GM21529 (cell line): ENCODE measurements at regions not wholly inside any gene's neighbourhood (a gene's known extent, or its start where the extent isn't known, plus 50 kb on each side); places are given as distances from the start of the nearest gene placed in this dataset.

Source experiments
- ATAC-seq: cut with Tn5 transposase; IDR thresholded peaks from one replicate; pipeline ENCODE4 v1.9.1; 2021; ENCODE audit not compliant: unreplicated experiment

DNA sequence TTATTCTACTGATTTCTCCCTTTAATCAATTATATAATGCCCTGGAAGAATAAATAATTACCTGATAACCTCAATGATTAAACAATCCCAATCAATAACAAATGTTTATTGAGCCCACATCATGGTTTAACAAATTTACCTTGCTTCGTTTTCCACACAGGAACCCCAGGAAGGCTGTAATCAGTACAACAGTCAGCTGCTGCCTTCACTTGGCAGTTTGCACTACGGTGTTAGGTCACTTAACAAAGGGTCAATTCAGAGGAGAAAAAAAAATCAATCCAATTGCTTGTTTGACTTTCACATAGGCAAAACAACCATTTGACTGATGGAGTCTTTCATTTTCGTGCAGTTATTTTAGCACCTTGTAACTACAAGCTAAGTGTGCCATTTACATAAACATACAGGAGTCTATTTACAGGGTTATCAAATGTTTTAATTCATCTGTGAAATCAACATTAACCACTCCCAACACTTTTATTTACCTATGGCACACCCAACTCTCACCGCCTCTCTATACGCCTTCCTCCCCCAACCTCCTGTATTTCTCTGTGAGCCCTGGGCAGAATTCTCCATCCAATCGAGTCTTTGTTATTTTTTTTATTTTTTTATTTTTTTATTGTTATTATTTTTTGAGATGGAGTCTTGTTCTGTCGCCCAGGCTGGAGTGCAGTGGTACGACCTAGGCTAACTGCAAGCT, 140.4 kb upstream of the TAB2 start:
- ATAC-seq: no peak

DNA sequence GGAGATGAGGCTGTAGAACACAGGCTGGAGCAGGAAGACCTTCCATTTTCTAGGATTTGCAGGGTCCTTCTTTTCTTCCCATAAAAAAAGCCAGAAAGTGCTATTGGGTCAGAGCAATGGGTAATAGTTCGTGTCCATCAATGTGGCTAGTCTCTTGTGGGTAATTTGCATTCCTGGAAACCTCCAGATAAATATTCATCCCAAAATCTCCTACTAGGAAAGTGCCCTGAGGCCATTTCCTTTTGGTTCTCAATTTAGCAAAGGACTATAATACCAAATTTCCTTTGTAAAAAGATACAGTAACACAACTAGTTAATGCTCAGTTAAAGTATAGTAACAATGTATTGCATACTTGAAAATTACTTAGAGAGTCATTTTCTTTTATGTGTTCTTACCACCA, 138.1 kb upstream of the TAB2 start:
- no peak for ATAC-seq

DNA sequence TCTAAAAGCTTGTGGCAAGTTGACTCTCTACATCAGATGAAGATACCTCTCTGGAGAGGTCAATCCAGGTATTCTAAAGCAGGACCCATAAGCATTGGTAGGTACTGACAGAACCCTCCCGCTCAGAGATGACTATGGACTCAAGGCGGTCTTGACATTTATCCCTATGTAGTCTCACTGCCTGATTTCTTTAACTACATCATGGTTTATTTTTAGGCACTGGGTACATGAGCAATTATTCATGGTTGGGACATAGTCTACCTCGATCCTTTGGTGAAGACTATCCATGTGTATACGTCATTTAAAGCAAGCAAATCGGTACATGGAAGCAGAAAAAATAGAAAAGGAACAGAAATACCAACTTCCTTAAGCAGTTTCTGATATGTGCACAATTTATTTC, 136.2 kb upstream of the TAB2 start:
- no peak for ATAC-seq

DNA sequence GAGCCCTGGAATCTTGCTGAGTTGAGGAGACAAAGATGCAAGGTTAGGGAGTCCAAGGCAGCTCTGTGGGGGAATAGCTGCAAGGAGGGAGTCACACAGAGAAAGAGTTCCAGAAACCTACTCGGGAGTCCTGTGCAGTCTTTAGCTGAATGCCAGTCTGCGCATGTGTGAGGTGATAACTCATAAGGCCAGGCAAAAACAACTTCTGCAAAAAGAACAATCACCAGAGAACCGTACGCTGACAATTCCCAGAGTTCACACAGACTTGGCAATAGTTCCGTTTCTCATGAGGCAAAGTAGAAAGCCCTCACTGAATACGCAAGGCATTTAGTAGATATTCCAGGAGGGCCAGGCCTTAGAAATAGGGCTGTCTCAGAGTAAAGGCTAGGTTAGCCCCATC, 135.2 kb upstream of the TAB2 start:
- ATAC-seq: no peak

DNA sequence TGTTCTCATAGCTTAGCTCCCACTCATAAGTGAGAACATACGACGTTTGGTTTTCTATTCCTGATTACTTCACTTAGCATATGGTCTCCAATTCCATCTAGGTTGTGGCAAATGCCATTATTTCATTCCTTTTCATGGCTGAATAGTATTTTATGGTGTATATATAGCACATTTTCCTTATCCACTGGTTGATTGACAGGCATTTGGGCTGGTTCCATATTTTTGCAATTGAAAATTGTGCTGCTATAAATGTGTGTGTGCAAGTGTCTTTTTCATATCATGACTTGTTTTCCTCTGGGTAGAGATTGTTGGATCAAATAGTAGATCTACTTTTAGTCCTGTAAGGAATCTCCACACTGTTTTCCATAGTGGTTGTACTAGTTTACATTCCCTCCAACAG, 133.0 kb upstream of the TAB2 start:
- no peak for ATAC-seq

DNA sequence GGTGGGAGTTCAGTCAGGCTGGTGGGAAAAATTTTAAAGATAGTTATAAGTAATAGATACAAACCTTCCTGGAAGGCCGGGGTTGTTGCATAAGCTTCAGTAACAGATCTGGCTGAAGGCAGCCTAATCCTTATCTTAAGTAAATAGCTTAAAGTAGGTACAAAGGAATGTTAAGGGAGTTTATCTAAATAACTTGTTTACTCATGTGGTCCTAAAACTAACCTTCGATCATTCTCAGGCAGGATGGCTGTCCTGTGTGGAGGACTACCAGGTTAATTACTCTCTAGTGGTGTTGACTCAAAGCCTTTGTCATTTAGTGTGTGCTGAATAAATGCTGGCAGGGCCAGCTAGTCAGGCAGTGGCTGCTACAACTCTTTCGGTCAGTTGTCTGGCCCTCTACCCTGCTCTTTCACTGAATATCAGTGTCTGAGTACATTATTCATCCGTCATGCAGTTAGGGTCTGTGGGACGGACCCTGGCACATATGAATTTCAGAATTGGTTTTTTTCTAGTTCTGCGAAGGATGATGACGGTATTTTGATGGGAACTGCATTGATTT, 131.6 kb upstream of the TAB2 start:
- no peak for ATAC-seq

DNA sequence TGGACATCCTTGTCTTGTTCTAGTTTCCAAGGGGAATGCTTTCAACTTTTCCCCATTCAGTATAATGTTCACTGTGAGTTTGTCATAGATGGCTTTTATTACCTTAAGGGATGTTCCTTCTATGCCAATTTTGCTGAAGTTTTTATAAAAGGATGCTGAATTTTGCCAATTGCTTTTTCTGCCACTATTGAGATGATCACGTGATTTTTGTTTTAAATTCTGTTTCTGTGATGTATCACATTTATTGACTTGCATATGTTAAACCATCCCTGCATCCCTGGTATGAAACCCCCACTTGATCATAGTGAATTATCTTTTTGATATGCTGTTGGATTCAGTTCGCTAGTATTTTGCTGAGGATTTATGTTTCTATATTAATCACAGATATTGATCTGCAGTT, 130.6 kb upstream of the TAB2 start:
- no peak for ATAC-seq

DNA sequence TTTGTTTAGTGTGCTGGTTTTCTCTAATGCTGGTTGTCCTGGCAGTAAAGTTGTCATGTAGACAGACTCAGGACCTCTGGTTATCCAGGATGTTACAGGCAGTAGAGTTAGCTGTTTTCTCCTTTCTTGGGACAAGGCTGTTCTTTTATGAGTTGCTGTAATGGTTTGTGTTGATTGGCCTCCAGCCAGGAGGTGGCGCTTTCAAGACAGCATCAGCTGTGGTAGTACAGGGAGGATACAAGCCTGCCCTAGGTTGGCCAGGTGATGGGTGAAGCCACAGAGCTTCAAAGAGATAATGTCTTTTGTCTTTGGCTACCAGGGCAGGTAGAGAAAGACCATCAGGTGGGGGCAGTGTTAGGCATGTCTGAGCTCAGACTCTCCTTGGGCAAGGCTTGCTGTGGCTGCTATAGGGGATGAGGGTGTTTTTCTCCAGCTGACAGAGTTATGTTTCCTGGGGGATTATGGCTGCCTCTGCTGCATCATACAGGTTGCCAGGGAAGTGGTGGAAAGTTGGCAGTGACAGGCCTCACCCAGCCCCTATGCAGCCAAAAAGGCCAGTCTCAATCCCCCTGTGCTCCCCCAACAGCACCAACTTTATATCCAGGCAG, 127.2 kb upstream of the TAB2 start:
- ATAC-seq: peak; percentile 57

DNA sequence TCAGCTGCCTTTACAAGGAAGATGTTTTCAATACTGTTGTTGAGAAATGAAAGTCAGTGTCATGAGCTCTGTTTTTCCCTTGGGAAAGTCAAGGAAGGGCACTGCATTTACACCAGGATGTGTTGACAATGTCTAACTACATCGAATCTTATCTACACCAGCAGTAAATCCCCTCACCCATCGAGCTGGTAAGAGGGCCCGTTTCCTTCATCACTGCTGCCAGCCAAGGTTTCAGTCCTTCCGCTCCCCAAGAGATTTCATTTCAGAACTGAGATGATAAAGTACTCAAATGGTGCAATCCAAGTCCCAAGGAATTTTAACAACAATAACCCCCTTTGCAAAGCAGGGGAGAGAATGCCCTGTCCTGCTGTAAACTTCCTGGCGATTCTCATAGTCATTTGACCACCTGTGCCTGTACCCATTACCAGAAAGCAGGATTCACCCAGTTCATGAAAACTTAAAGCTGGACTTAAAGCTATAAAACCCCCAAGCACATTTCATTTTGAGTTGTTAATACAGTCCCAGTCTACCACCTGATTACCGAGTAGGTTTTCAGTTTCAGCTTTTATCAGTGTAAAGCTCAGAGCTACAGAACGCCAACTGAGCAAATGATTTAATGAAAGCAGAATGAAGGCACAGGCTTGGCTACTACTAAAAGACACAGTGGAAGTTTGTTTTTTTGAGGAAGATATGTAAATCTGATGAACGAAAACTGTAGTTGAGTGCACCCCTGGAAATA, 122.5 kb upstream of the TAB2 start:
- peak; percentile 52 for ATAC-seq

DNA sequence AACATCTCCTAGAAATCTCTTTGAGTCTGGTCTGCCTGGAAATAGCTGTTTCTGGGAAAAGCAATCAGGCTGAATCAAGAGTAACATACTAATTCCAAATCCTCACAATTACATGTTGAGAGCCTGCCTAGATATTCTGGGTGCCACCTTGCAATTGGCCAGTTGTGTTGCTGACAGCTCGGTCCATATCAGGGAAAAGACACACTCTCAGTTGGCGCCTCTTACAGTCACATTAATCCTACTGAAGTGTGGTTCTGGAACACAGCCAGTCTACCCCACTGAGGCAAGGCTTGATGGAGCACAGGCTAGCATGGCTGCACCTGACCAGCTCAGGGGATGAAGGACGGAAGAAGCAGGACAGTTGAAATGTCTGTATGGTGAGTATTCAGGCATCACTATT, 121.4 kb upstream of the TAB2 start:
- no peak for ATAC-seq

DNA sequence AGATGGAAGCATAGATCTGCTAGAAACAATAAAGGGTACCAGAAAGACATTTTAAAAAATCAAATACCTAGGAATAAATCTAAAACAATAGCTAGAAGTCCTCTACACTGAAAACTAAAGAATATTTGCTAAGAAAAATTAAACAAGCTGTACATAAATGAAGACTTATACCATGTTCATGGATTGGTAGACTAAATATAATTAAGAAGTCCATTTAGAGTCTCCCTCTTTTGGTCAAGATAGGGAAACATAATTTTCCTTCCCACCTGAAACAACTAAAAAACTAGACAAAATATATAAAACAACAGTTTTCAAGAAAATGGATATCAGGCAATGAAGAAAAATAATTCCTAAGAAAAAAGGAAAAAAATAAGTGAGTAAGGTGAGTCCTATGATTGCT, 120.0 kb upstream of the TAB2 start:
- ATAC-seq: no peak

DNA sequence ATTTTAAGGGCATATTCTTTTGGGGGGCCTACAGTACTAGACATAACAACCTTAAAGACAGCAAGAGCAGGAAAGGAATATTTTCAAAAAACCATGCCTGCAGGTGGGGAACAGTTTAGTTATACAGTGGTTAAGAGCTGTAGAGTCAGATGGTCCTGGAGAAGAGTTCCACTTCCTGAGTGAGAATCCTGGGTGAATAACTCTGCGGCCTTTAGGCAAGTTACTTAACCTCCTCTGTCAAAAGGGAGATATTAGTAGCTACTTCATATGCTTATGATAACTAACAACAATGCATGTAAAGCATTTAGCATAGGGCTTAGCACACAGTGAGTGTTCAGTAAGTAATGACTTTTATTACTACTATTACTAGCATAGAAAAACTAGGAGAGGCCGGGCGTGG, 119.2 kb upstream of the TAB2 start:
- no peak for ATAC-seq

DNA sequence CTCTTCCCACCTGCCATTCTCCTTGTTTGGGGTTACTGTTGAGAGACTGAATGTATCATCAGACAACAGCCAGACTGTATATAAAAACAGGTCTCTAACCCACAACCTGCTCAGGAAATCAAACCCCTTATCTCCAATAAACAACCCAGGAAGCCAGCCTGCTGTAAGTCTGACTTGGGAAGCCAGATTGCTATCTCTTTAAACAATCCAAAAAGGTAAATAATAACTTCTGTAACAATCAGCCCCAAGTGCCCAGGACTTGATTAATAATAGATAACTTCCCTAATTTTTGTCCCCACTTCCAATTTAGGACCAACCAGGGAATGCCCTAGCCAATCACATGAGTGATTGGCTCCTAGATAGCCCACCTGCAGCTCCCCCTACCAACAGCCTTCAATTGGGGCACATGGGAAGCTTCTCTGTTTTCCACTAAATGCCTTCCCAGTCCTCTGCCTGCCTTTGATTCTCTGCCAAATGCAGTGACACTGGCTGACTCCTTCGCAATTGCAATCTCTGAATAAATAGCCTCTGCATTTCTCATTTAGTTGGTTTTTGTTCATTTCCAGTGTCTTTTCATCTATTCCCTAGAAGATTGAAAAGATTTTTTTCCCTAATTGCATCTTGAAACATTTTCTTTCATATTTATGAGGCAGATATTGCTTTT, 117.1 kb upstream of the TAB2 start:
- no peak for ATAC-seq

DNA sequence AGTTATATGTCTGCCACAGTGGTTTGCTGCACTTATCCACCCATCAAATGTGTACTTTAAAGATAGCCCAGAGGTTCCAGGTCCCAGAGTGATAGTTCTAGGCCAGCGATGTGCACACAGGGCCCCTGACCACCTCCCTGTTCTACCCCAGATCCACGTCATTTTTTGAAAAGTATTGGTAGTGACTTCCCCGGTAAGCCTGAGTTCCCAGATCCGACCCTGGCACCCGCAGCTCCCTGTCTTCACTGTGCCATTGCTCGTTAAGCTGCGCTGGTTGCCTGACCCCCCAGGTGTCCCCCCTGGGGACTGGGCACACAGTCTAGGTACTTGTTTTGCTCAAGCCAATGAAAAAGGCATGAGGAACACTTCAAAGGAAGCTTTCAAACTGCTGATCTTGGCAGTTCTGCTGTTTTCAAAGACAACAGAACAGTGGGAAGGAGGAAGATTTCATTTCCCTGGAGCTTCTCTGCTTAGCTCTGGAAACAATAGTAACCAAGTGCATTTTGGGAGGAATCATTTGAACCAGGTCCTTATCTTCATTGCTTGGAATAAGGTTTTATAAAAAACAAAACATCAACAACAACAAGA, 116.3 kb upstream of the TAB2 start:
- no peak for ATAC-seq

DNA sequence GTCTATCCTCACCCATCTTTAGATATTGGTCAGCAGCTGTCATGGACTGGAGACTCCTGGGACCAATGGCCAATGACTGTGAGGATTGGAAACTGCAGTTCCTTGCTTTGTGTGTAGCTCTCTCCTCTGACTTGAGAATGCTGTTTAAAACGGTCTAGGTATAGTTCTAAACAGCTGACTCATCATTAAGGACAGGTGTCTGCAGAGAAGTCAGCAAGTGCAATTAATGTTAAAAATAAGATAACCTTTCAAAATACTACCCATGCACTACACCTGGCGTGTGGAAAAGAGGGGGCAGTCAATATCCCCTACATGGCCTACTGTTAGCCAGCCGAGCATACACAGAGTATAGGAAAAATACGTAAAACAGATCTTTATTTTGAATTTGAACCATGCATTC, 115.4 kb upstream of the TAB2 start:
- no peak for ATAC-seq

DNA sequence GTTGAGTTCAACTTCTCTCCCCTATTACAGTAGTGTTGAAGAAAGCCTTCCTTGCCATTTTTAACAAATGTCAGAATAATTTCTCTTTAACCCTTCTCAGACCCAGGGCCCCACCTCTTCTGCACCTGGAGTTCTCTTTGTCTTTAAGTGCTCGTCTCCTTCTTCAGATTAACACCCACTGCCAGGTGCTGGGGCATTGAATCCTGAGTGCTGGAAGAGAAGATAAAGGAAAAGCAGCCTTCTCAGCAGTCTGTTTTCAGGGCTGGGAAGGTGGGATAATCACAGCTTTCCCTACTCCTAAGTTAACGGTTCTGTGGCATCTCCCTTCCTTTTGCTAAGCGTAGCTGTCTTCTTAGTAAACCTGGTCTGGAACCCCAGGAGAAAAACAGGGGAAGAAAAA, 114.6 kb upstream of the TAB2 start:
- no peak for ATAC-seq

DNA sequence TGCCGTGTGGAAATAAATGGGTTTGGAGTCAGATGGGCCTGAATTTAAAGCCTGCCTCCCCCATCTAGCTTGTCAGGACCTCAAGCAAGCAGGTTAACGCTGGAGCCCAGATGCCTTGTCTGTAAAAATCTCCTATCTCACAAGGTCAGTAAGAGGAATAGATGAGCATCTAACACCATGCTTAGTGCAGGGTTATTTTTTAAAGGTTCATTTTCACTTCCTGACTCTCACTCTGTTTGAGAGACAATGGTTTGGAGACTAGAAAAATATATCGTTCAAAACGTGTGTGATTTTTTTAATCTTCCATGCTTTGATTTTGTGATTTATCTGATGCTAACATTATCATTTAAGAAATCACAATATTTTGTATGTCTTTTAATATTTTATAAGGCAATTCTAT, 114.0 kb upstream of the TAB2 start:
- ATAC-seq: no peak

DNA sequence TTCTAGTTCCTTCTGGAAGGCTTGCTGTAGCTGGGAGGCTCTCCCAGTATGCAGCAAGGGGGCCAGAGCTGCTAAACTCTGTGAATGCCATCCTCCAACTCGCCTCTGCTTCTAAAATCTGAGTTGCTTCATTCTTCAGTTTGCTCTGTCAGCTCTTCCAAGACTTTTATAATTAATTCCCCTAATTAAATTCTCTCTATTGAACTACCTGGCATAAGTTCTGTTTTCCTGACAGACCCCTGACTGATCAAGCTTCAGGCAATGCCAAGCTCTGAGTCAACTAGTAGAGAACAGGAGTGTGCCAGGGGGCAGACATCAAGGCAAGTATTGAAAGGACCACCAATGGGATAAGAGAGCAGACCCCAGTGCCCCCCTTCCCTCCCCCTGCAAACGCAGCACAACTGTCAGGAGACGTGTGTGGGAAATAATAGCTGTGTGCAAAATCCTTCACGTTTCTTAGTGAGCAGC, 109.3 kb upstream of the TAB2 start:
- no peak for ATAC-seq

DNA sequence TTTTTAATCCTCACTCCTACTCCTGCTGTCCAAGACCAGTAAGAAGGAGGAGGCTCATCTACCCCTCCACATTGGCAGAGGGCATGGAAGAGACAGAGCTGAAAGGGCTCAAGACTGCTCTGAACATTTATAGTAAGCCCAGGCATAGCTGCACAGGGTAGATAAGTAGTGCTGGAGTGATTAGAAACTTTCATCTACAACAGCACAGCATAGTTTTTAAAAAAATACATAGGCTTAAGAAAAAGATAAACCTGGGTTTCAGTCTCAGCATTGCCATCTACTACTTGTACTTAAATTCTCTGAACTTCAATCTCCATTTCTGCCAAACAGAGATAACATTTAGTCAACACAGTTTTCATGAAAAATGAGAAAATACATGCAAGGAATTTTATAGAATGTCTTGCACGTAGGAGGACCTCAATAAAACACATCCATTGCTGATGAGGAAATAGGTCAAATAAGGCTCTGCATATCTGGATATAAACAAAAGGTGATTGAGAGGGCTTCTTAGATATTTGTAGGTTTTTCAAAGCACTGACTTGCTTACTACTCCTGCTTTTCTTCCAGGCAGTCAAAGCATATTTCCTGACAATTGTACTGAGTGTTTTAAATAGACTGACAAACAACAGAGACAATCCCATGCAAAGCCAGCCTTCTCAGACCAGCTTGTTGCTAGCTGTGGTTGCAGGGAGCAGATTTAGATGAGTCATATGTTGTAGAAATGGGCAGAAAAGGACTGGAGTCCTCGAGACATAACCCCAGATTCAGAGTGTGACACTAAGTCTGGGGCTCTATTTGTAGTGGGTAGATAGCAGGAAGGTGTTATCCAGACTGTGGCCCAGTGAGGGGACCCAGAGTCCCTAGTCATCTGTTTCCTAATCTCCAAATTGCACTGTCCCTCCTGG, 107.4 kb upstream of the TAB2 start:
- peak; percentile 32 for ATAC-seq

DNA sequence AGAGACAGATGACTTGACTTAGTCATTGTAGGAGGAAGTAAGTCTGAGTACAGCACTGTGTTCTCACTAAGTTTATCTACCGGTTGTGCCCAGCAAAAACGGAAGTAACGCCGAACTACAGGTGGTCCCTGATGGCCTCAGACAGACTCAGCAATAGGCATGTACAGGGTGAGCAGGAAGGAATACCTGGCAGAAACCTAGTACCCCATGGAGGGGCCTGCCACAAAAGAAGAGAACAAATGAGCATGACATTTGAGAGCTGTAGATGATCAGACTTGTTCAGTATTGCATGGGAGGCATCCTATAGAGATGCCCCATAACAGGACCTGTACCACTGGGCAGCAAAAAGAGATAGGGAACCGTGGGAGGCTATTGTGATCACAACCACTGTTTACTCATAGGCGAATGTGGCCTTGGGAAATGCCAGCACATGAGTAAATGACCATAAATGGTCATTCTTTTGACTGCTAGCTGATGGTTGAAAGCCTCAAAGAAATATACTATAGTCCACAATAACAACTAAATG, 106.4 kb upstream of the TAB2 start:
- ATAC-seq: peak; percentile 68
